ENCODE measurements at regions not wholly inside any gene's neighbourhood (a gene's known extent, or its start where the extent isn't known, plus 50 kb on each side); places are given as distances from the start of the nearest gene placed in this dataset.
"Not testable (repeated sequence)": the region's sequence is repeated elsewhere in the genome, so short reads cannot be mapped to it uniquely, and the experiment has no call there.

DNA sequence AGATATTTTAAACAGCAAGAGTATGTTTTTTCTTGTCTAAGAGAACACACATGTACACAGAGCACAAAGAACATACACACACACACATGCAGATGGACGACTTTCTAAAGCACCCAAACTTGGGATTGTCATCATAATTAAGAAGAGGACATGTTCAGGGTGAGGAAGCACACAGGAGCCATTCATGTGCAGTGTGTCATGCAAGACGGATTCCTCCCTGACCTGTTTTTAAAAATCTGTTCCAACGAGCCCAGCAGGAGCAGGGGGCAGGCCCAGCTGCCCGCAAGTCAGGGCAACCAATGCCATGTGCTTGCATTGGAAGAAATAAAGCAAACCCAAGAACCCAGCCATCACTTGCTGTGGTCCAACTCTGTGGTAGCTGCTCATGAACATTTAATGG, 167.3 kb upstream of the ZNF644 start:
- 93% methylated on average over 3 of the region's 4 CpGs for WGBS (ENCODE audit: insufficient coverage)
- Histone ChIP-seq H3K27me3 (replicated peaks in 2 of 5; ENCODE audit: control insufficient read depth in 4 of 5, insufficient read depth in 5 of 5, low read length in 4 of 5) (peaks cover 0 to 3% (median 1%) of the 10 kb centered on the region in 5 experiments), H3K9me3 (ENCODE audit: control extremely low read depth in 1 of 5, control insufficient read depth in 4 of 5, insufficient read depth in 2 of 5, low read depth in 1 of 5, low read length in 4 of 5) (peaks cover 0 to 2% (median 0%) of the 10 kb centered on the region in 5 experiments), H3K4me1 (ENCODE audit: control extremely low read depth in 1 of 4, control insufficient read depth in 4 of 4, insufficient read depth in 4 of 4, low read length in 3 of 4) (no peaks in the 10 kb centered on the region), H3K27ac (ENCODE audit: insufficient read depth in 1 of 2, low read depth in 1 of 2, low read length in 2 of 2, poor library complexity in 1 of 2, severe bottlenecking in 2 of 2) (no peak overlapping the region), H3K36me3 (ENCODE audit: control insufficient read depth in 4 of 4, insufficient read depth in 4 of 4, low read length in 3 of 4) (no peaks in the 10 kb centered on the region), H3K4me3 (ENCODE audit: control insufficient read depth in 1 of 7, extremely low read depth in 1 of 7, insufficient read depth in 4 of 7, low read depth in 2 of 7, low read length in 6 of 7) (no peak overlapping the region)
- ChIA-PET POLR2A (no interaction called here), CTCF (interaction anchor here (1.4 kb wide), 1 partner anchor 22 kb away, joined by 3 read pairs; no protein-coding TSS in a partner anchor)
- DNase-seq: no peak

DNA sequence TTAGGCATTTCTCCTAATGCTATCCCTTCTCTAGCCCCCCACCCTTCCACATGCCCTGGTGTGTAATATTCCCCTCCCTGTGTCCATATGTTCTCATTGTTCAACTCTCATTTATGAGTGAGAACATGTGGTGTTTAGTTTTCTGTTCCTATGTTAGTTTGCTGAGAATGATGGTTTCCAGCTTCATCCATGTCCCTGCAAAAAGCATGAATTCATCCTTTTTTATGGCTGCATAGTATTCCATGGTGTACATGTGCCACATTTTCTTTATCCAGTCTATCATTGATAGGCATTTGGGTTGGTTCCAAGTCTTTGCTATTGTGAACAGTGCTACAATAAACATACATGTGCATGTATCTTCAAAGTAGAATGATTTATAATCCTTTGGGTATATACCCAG, 161.0 kb upstream of the ZNF644 start:
- CTCF ChIA-PET: interaction anchor here (1.0 to 1.1 kb wide), 2 partner anchors 17 to 101 kb away, joined by 3 read pairs; no protein-coding TSS in a partner anchor
- POLR2A ChIA-PET; DNase-seq; H3K4me3 ChIP-seq (ENCODE audit: control insufficient read depth in 1 of 7, extremely low read depth in 1 of 7, insufficient read depth in 4 of 7, low read depth in 2 of 7, low read length in 6 of 7); H3K27me3 ChIP-seq (replicated peaks in 2 of 5; ENCODE audit: control insufficient read depth in 4 of 5, insufficient read depth in 5 of 5, low read length in 4 of 5); H3K36me3 ChIP-seq (ENCODE audit: control insufficient read depth in 4 of 4, insufficient read depth in 4 of 4, low read length in 3 of 4); H3K4me1 ChIP-seq (ENCODE audit: control extremely low read depth in 1 of 4, control insufficient read depth in 4 of 4, insufficient read depth in 4 of 4, low read length in 3 of 4); H3K9me3 ChIP-seq (ENCODE audit: control extremely low read depth in 1 of 5, control insufficient read depth in 4 of 5, insufficient read depth in 2 of 5, low read depth in 1 of 5, low read length in 4 of 5); H3K27ac ChIP-seq (ENCODE audit: insufficient read depth in 1 of 2, low read depth in 1 of 2, low read length in 2 of 2, poor library complexity in 1 of 2, severe bottlenecking in 2 of 2): not testable (repeated sequence)

GRCh38 chr1:91176250-91176649, 154.4 kb upstream of the ZNF644 start:
- ChIA-PET POLR2A (no interaction called here), CTCF (interaction anchor here (1.2 to 3.8 kb wide), 2 partner anchors 11 to 20 kb away, joined by 3 to 28 read pairs; no protein-coding TSS in a partner anchor)
- H3K4me1 ChIP-seq (ENCODE audit: control extremely low read depth in 1 of 4, control insufficient read depth in 4 of 4, insufficient read depth in 4 of 4, low read length in 3 of 4): peaks cover 0 to 4% (median 0%) of the 10 kb centered on the region in 4 experiments
- no peaks in the 10 kb centered on the region for H3K36me3 ChIP-seq (ENCODE audit: control insufficient read depth in 4 of 4, insufficient read depth in 4 of 4, low read length in 3 of 4)
- H3K27me3 ChIP-seq (replicated peaks in 2 of 5; ENCODE audit: control insufficient read depth in 4 of 5, insufficient read depth in 5 of 5, low read length in 4 of 5): peaks cover 8 to 54% (median 33%) of the 10 kb centered on the region in 5 experiments
- 100% methylated on average over 1 of the region's 1 CpG for WGBS (ENCODE audit: insufficient coverage)
- H3K27ac ChIP-seq (ENCODE audit: insufficient read depth in 1 of 2, low read depth in 1 of 2, low read length in 2 of 2, poor library complexity in 1 of 2, severe bottlenecking in 2 of 2): no peak overlapping the region
- no peak for DNase-seq
- no peak overlapping the region for H3K4me3 ChIP-seq (ENCODE audit: control insufficient read depth in 1 of 7, extremely low read depth in 1 of 7, insufficient read depth in 4 of 7, low read depth in 2 of 7, low read length in 6 of 7)
- no peaks in the 10 kb centered on the region for H3K9me3 ChIP-seq (ENCODE audit: control extremely low read depth in 1 of 5, control insufficient read depth in 4 of 5, insufficient read depth in 2 of 5, low read depth in 1 of 5, low read length in 4 of 5)

- no peak for DNase-seq
- Histone ChIP-seq H3K27me3 (replicated peaks in 2 of 5; ENCODE audit: control insufficient read depth in 4 of 5, insufficient read depth in 5 of 5, low read length in 4 of 5) (peaks cover 8 to 54% (median 33%) of the 10 kb centered on the region in 5 experiments), H3K27ac (ENCODE audit: insufficient read depth in 1 of 2, low read depth in 1 of 2, low read length in 2 of 2, poor library complexity in 1 of 2, severe bottlenecking in 2 of 2) (no peak overlapping the region), H3K4me3 (ENCODE audit: control insufficient read depth in 1 of 7, extremely low read depth in 1 of 7, insufficient read depth in 4 of 7, low read depth in 2 of 7, low read length in 6 of 7) (no peak overlapping the region), H3K9me3 (ENCODE audit: control extremely low read depth in 1 of 5, control insufficient read depth in 4 of 5, insufficient read depth in 2 of 5, low read depth in 1 of 5, low read length in 4 of 5) (no peaks in the 10 kb centered on the region), H3K36me3 (ENCODE audit: control insufficient read depth in 4 of 4, insufficient read depth in 4 of 4, low read length in 3 of 4) (no peaks in the 10 kb centered on the region), H3K4me1 (ENCODE audit: control extremely low read depth in 1 of 4, control insufficient read depth in 4 of 4, insufficient read depth in 4 of 4, low read length in 3 of 4) (peaks cover 0 to 4% (median 0%) of the 10 kb centered on the region in 4 experiments)
- POLR2A ChIA-PET: no interaction called here
- WGBS (ENCODE audit: insufficient coverage): 83% methylated on average over 1 of the region's 3 CpGs
- CTCF ChIA-PET: interaction anchor here (3.8 kb wide), 1 partner anchor 9 kb away, joined by 28 read pairs; no protein-coding TSS in a partner anchor
Observed at GRCh38 chr1:91174734-91175133, 152.9 kb upstream of the ZNF644 start.

DNA sequence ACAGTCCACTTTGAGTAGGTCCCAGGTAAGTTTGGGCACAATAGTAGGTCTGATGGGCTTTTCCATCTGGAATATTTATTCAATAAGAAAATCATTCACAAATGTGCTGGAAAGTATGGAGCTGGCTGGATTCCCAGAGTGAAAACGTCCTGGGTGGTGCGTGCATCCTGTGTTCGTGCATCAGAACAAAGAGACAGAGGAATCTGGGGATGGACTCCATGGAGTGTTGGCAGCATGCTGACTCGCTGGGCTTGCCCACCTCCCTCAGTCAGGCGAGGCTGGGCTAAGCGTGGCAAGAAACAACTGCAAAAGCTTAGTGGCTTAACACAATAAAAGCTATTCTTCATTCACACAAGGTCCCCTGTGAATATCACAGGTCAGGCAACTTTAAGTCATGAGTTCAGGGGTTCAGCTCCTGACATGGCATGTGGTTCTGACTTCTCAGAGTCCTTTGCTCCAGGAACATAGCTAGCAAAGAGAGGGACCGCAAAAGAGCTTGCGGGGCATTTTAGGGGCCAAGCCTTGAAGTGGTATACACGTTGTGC, 151.6 kb upstream of the ZNF644 start:
- Histone ChIP-seq H3K9me3 (ENCODE audit: control extremely low read depth in 1 of 5, control insufficient read depth in 4 of 5, insufficient read depth in 2 of 5, low read depth in 1 of 5, low read length in 4 of 5) (no peaks in the 10 kb centered on the region), H3K4me3 (ENCODE audit: control insufficient read depth in 1 of 7, extremely low read depth in 1 of 7, insufficient read depth in 4 of 7, low read depth in 2 of 7, low read length in 6 of 7) (no peak overlapping the region), H3K4me1 (ENCODE audit: control extremely low read depth in 1 of 4, control insufficient read depth in 4 of 4, insufficient read depth in 4 of 4, low read length in 3 of 4) (peaks cover 0 to 4% (median 0%) of the 10 kb centered on the region in 4 experiments), H3K36me3 (ENCODE audit: control insufficient read depth in 4 of 4, insufficient read depth in 4 of 4, low read length in 3 of 4) (no peaks in the 10 kb centered on the region), H3K27me3 (replicated peaks in 2 of 5; ENCODE audit: control insufficient read depth in 4 of 5, insufficient read depth in 5 of 5, low read length in 4 of 5) (peaks cover 8 to 54% (median 33%) of the 10 kb centered on the region in 5 experiments), H3K27ac (ENCODE audit: insufficient read depth in 1 of 2, low read depth in 1 of 2, low read length in 2 of 2, poor library complexity in 1 of 2, severe bottlenecking in 2 of 2) (no peak overlapping the region)
- WGBS (ENCODE audit: insufficient coverage): 88% methylated on average over 9 of the region's 9 CpGs
- no peak for DNase-seq
- POLR2A ChIA-PET: no interaction called here
- CTCF ChIA-PET: interaction anchor here (3.8 kb wide), 1 partner anchor 8 kb away, joined by 28 read pairs; no protein-coding TSS in a partner anchor

- H3K4me1 ChIP-seq (ENCODE audit: control extremely low read depth in 1 of 4, control insufficient read depth in 4 of 4, insufficient read depth in 4 of 4, low read length in 3 of 4): peaks cover 0 to 4% (median 0%) of the 10 kb centered on the region in 4 experiments
- H3K27me3 ChIP-seq (replicated peaks in 2 of 5; ENCODE audit: control insufficient read depth in 4 of 5, insufficient read depth in 5 of 5, low read length in 4 of 5): peaks cover 8 to 52% (median 30%) of the 10 kb centered on the region in 5 experiments
- WGBS (ENCODE audit: insufficient coverage): 100% methylated on average over 1 of the region's 2 CpGs
- no peaks in the 10 kb centered on the region for H3K36me3 ChIP-seq (ENCODE audit: control insufficient read depth in 4 of 4, insufficient read depth in 4 of 4, low read length in 3 of 4)
- POLR2A ChIA-PET: no interaction called here
- H3K9me3 ChIP-seq (ENCODE audit: control extremely low read depth in 1 of 5, control insufficient read depth in 4 of 5, insufficient read depth in 2 of 5, low read depth in 1 of 5, low read length in 4 of 5): no peaks in the 10 kb centered on the region
- no peak overlapping the region for H3K27ac ChIP-seq (ENCODE audit: insufficient read depth in 1 of 2, low read depth in 1 of 2, low read length in 2 of 2, poor library complexity in 1 of 2, severe bottlenecking in 2 of 2)
- CTCF ChIA-PET: interaction anchor here (0.5 to 1.4 kb wide), 3 partner anchors 9 to 241 kb away, joined by 3 to 5 read pairs (median 4); no protein-coding TSS in a partner anchor
- no peak overlapping the region for H3K4me3 ChIP-seq (ENCODE audit: control insufficient read depth in 1 of 7, extremely low read depth in 1 of 7, insufficient read depth in 4 of 7, low read depth in 2 of 7, low read length in 6 of 7)
- no peak for DNase-seq
Observed at GRCh38 chr1:91172541-91172940, 150.7 kb upstream of the ZNF644 start.

DNA sequence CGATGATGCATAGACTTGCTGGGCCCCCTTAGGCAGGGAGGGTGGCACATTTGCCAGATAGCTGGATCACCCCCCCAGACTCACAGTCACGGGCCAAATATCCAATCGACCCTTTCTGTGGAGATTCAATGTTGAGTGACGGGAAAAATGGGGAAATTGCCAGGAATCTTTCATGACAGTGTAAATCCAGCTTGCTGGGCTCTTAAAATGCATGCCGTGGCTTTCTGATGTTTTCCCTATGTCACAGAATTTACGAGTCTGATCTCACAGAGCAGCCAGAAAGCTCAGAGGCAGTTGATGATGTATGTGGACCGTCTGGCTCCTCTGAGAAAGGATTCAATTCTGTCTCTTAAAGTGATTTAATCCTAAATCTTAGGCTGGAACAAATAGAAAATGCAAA, 150.1 kb upstream of the ZNF644 start:
- no peak for DNase-seq
- H3K36me3 ChIP-seq (ENCODE audit: control insufficient read depth in 4 of 4, insufficient read depth in 4 of 4, low read length in 3 of 4): no peaks in the 10 kb centered on the region
- ChIA-PET CTCF (interaction anchor here (1.1 to 1.4 kb wide), 2 partner anchors 8 to 106 kb away, joined by 3 to 5 read pairs; no protein-coding TSS in a partner anchor), POLR2A (no interaction called here)
- peaks cover 0 to 4% (median 0%) of the 10 kb centered on the region in 4 experiments for H3K4me1 ChIP-seq (ENCODE audit: control extremely low read depth in 1 of 4, control insufficient read depth in 4 of 4, insufficient read depth in 4 of 4, low read length in 3 of 4)
- peaks cover 8 to 50% (median 29%) of the 10 kb centered on the region in 5 experiments for H3K27me3 ChIP-seq (replicated peaks in 2 of 5; ENCODE audit: control insufficient read depth in 4 of 5, insufficient read depth in 5 of 5, low read length in 4 of 5)
- 71% methylated on average over 6 of the region's 7 CpGs for WGBS (ENCODE audit: insufficient coverage)
- no peak overlapping the region for H3K27ac ChIP-seq (ENCODE audit: insufficient read depth in 1 of 2, low read depth in 1 of 2, low read length in 2 of 2, poor library complexity in 1 of 2, severe bottlenecking in 2 of 2)
- no peak overlapping the region for H3K4me3 ChIP-seq (ENCODE audit: control insufficient read depth in 1 of 7, extremely low read depth in 1 of 7, insufficient read depth in 4 of 7, low read depth in 2 of 7, low read length in 6 of 7)
- no peaks in the 10 kb centered on the region for H3K9me3 ChIP-seq (ENCODE audit: control extremely low read depth in 1 of 5, control insufficient read depth in 4 of 5, insufficient read depth in 2 of 5, low read depth in 1 of 5, low read length in 4 of 5)

All from common myeloid progenitor, CD34-positive (primary cell).